HG02798 (cell line): ENCODE measurements at regions not wholly inside any gene's neighbourhood (a gene's known extent, or its start where the extent isn't known, plus 50 kb on each side); places are given as distances from the start of the nearest gene placed in this dataset.
"Not testable (repeated sequence)": the region's sequence is repeated elsewhere in the genome, so short reads cannot be mapped to it uniquely, and the experiment has no call there.

Experiments used
- ATAC-seq: cut with Tn5 transposase; IDR thresholded peaks from one replicate; pipeline ENCODE4 v1.9.1; 2021; ENCODE audit warnings: mild to moderate bottlenecking; ENCODE audit not compliant: unreplicated experiment, poor library complexity

DNA sequence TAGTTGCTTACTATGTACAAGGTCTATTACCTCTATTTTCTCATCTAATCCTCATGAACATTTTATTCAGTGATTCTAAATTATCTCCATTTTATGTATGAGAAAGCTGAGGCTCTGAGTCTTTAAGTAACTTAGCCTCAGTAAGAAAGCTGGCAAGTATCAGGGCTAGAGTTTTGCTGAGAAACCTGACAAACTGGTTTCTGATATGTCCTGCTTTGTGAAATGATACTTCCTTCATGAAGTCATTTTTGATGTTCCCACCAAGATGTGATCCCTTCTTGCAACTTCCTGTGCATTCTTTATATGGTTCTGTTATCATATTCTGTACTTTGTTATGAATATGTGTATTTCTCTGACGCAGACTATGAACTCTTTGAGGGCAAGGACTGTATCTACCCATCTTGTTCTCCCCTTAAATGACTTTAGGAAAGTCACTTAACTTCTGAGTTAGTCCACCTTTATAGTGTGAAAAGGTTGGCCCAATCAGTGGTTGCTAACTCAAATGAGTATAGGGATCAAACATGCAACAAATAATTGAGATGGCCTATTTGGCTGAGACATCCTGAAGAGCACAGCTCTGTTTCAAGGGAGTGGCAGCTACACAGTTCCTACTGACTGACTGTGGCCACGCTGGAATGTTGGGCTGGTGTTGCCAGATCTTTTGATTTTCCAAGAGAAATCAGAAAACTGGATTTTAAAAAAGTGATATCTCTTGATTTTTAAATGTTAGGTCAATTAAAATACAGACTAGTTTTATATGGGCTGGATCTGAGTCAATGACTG lies 127.9 kb upstream of the AMOT start:
- ATAC-seq: no peak

DNA sequence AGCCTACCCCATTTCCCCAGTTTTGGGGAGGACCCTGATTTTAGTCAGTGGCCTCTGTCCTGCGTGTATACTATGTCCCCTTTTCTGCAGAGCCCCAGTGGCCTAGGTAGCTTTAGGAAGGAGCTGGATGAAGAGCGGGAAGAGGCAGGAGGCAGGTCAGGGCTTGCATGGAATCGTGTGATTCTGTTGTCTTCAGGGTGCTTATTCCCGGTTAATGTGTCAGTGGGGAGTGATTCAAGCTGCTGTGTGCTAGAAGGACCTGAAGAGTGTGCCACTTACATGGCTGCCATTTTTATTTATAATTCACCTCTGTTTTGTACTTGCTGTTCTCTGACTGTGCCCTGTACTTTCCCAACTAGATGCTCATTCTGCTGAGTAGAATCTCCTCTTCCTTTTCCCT lies 127.3 kb upstream of the AMOT start:
- ATAC-seq: no peak

DNA sequence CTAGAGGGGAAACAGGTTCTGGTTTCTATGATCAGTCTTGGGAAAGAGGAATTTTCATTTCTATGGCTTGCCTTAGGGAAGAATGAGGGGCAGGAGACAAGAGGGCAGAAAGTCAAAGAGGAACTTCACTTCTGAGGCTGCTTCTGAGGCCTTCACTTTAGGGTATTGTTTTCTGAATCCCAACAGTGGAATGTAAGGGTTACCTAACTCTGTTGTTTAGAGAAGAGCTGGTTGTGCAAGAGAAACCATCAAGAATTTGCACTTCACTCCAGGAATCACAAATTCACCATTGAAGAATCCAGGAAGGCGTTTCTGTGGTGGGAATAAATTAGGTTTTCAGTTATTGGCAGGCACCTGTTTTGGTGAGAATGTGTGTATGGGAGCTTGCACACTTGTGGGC lies 126.7 kb upstream of the AMOT start:
- ATAC-seq: no peak

DNA sequence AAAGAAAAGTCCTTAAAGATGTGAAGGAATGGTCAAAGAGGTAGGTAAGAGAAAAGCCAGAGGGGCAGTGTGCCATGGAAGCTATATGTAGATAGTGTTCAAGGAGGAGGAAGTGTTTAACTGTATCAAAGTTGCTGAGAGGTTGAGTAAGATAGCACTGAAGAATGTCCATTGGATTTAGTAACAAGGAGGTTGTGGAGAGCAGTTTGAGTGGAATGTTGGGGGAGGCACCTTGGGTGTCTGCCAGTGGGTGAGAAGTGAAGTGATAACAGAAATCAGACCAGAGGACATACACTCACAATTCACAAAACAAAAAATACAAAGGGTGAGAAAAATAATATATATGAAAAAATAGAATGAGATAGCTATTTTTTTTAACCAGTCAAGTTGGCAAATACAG lies 121.3 kb upstream of the AMOT start:
- no peak for ATAC-seq

DNA sequence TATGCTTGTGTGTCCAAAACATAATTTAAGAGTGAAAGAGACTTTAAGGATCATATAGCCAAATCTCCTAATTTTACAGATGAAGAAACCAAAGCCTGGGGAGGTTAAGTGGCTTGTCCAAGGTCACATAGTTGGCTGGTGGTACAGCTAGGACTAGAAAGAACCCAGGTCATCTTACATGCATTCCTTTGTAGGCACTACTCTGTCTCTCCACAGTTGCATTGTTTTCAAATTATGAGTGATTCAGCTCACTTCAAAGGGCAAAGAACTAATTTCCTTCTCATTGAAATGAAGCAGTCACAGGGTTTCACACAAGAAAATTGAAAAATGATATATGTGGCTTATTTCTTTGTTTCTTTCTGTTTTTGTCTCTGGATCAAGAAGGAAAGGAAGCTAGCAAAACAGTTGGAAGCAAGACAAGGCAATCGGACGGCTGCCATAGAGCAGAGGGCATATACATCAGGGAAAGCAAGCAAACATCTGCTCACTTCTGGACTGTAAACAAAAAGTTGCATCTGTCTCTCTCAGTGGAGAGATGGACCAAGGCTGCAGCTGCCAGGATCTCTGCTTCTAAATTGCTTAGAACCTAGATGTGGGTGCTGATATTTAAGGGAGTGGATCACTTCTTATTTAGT lies 107.5 kb upstream of the AMOT start:
- no peak for ATAC-seq

DNA sequence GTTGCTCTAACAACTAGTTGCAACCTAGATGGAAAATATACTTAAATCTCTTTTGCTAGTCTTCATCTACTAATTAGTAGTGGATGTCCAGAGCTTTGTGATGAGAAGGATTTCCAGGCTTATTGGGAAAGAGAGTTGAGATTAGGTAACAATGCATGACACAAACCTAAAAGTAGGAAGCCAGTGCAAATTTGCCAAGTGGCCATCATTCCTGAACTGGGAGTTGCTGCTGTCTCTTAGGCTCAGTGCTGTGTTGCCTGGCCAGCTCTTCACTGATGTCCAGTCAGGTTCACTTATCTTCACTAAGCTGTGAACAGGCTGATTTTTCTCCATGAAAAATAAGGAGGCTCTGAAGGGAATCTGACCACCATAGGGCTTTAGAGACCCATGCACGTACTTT lies 105.6 kb upstream of the AMOT start:
- ATAC-seq: no peak

DNA sequence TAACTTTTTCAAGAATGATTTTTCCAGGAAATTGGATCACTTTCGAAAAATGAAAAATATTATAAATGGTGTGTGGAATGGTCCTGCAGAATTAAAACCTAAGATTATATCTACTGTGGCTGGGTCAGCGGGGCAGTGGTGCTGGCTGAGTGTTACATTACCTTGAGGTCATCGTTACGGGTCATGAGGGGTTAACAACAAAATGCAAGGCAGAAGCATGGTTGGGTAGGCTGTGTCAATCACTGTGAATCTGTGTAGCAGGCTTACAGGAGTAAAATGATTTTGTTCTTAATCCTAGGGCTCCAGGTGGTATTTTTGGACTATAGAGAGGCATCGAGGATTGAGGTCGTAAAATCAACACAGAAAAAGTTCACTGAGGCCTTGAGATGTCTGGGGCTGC lies 105.2 kb upstream of the AMOT start:
- no peak for ATAC-seq

DNA sequence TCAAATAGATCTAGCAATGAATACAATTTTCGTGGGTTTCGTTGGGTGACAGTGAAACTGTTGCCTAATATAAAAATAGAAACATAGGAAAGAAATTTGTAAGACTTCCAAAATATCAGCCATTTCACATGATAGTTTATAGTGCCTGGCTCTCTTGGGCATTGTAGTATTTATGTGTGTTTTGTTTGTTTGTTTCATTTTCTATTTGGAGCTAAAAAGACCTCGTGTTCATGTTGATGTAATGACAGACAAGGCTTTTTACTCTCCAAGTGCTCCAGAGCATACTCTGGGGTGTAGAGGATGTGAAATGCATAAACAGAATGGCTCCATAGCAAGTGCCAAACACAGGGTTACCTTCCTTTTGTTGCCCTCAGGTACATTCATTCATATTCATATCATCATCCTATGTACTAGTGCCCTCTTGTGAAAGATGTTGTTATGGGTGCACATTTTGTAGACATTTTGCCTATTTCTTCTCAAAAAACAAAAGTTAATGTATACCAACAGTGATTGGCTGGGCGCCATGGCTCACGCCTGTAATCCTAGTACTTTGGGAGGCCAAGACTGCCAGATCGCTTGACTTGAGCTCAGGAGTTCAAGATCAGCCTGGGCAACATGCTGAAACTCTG lies 100.7 kb upstream of the AMOT start:
- no peak for ATAC-seq

DNA sequence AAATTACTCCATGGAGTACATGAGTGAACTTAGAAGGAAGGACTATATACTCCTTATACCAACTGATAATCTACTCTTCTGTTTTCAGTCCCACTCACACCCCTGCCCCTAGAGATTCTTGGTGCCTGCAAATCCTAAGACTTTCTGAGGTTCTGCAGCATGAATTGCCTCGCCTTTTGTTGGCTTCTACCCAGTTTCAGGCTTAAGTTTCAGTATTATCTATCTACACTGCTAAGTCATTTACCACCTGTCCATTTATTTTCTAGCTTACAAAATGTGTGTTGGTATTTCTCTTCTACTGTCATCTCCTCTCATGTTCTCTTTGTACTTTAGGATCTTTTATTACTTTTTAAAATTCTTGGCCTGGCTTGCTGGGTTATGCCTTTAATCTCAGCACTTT lies 94.4 kb upstream of the AMOT start:
- ATAC-seq: no peak

DNA sequence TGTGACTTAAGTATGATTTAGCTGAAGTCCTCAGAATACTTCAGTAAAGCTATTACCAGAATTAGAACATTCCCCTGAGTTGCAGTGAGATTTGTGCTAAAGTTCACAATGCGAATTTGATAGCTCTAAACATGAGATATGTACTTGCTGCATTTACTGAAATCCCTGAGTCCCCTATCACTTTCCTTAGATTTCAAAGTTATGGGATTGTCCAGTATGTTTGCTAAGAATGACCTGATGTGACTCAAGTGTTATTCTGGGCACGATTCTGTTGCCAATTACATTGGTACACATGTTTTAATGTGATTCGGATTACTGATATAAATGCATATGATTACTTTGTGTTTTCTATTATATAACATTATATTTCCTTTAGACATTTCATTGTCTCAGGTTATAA lies 91.3 kb upstream of the AMOT start:
- ATAC-seq: no peak

DNA sequence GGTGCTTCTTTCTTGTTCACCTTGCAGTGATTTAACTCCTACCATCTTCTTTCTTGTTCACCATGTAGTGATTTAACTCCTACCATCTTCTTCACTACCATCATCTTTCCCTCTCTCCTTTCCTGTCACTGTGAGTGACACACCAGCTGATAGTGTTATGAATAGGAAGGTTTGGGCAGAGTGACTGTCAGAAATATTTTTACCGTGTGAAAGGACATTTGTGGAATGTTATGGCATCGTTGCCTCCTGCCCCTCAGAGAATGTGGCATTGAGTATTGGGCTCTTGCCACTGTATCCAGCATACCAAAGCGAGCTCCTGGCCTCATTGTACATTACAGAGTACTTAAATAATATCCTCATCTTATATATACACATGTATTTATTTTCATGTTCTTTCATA lies 90.8 kb upstream of the AMOT start:
- ATAC-seq: no peak

DNA sequence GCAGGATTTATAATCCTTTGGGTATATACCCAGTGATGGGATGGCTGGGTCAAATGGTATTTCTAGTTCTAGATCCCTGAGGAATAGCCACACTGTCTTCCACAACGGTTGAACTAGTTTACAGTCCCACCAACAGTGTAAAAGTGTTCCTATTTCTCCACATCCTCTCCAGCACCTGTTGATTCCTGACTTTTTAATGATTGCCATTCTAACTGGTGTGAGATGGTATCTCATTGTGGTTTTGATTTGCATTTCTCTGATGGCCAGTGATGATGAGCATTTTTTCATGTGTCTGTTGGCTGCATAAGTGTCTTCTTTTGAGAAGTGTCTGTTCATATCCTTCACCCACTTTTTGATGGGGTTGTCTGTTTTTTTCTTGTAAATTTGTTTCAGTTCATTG lies 82.8 kb upstream of the AMOT start:
- not testable (repeated sequence) for ATAC-seq

DNA sequence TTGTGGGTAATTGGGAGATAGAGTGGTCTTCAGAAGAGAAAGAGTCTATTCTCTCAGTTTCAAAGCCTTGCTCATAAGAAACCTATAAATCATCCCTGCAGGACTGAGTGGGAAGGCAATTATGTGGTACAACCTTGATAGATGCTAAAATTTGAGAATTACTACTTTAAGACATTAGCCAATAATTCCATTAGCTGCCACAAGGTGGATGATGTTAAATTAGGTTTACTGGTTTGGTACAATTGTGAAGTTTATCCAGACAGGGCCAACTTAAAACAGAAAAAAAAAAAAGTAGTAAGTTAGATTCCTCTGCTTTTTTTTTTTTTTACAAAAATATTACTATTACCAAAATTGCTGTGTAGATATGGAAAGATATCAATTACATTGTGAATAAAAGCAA lies 73.2 kb upstream of the AMOT start:
- no peak for ATAC-seq

DNA sequence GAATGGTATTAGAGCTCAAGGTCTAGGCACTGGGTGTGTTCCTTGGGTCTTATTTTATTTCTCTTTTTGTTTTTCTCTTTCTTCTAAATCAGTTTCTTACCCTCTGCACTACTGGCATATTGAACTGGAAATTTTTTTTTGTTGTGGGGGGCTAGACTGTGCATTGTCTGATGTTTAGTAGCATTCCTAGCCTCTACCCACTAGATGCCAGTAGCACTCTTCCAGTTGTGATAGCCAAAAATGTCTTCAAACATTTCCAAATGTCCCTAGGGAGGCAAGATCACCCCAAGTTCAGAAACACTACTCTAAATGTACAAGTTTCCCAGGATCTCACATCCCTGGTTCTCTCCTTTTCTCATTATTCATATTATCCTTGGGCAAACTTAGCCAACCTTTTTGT lies 69.8 kb upstream of the AMOT start:
- no peak for ATAC-seq

DNA sequence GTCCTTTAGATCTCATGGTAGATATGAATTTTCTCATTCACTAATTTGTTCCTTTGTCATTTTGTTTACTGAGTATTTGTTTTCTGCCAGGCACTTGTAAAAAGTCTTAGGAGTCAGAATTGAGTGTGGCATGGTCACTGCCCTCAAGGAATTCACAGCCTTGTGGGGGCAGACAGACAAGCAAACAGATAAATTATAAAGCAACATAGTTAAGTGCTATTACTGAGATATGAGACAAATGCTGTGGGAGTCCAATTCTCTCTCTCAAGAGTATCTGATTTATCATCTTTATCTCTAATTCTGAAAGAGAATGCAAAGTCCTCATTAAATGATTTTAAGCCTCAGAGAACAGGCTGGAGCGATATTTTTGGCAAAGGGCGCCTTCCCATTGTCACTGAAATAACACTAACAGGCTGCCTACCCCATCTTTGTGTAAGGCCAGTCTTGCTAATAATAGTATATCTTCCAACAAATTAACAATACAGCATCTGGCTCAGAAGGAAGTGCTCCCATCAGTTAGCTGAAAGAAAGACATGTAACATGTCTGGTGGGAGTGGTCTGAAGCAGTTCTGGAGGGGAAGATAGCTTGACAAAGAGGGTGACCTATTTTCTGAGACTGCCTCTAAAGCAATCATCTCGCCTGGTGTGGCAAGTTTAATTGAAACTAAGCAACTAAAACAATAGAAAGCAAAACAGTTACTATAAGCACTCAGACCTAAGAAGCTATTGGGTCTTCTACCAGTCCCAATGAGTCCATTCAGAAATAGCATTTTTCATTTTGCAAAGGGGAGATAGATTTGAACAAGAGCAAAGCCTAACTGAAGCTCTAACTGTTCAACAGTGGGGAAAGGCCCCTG lies 61.5 kb upstream of the AMOT start:
- ATAC-seq: no peak

DNA sequence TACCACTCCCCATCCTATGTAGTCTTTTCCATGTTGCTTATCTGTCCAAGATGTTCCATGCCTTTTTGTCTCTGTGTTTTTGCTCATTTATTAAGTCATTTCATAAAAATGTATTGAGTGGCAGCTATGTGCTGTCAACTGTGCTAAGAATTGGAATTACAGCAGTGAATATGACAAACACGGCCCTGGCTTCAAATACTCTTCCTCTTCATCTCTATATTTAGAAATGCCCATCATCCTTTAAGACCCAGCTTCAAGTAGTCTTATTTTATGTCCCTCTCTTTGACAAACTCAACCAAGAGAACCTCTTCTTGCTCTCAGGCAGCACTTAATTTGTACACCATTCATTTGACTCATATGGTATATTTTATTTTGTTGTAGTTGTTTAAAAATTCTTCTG lies 55.4 kb upstream of the AMOT start:
- ATAC-seq: no peak
